ENCODE measurements at regions not wholly inside any gene's neighbourhood (a gene's known extent, or its start where the extent isn't known, plus 50 kb on each side); places are given as distances from the start of the nearest gene placed in this dataset.

DNA sequence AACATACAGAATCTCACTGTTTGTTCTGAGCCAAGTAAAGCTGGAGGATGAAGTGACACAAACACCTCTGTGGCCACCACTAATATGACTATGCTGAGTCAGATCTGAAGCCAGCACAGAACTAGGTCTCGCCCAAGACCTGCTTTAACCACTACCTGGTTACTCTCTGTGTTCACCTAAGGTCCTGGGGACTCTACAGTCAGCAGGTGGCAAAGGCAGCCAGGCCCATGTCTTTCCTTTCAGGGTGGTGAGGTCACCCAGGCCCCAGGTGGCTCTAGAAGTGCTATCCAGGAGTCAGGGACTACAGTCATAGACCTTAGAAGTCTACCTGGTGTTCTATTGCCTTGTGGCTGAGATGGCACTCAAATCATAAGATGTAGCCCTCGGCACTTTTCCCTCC is 287.9 kb upstream of the ARRDC4 start:
- Histone ChIP-seq H3K27ac (ENCODE audit: low read length) (no peak overlapping the region), H3K9ac (ENCODE audit: low read length) (no peak overlapping the region), H3K27me3 (ENCODE audit: low read depth, low read length) (no peaks in the 10 kb centered on the region), H3K36me3 (replicated peaks; ENCODE audit: low read depth, low read length) (no peaks in the 10 kb centered on the region), H3K4me2 (ENCODE audit: low read length) (no peak overlapping the region), H3K79me2 (ENCODE audit: low read length) (no peaks in the 10 kb centered on the region), H3K4me3 (ENCODE audit: low read length) (no peak overlapping the region), H3K9me3 (ENCODE audit: insufficient read depth, low read length) (no peaks in the 10 kb centered on the region), H4K20me1 (ENCODE audit: insufficient read depth, low read length) (no peaks in the 10 kb centered on the region), H3K4me1 (ENCODE audit: low read length) (no peaks in the 10 kb centered on the region), H2AFZ (ENCODE audit: low read depth, low read length) (no peak overlapping the region)
- TF ChIP-seq, protein P1, sequence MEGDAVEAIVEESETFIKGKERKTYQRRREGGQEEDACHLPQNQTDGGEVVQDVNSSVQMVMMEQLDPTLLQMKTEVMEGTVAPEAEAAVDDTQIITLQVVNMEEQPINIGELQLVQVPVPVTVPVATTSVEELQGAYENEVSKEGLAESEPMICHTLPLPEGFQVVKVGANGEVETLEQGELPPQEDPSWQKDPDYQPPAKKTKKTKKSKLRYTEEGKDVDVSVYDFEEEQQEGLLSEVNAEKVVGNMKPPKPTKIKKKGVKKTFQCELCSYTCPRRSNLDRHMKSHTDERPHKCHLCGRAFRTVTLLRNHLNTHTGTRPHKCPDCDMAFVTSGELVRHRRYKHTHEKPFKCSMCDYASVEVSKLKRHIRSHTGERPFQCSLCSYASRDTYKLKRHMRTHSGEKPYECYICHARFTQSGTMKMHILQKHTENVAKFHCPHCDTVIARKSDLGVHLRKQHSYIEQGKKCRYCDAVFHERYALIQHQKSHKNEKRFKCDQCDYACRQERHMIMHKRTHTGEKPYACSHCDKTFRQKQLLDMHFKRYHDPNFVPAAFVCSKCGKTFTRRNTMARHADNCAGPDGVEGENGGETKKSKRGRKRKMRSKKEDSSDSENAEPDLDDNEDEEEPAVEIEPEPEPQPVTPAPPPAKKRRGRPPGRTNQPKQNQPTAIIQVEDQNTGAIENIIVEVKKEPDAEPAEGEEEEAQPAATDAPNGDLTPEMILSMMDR (IDR thresholded peaks at IDR 0.05; ENCODE audit: low read depth, low read length): no peak
- TF ChIP-seq EZH2phosphoT487 (IDR thresholded peaks at IDR 0.05; ENCODE audit: low read depth): no peak

- no peaks in the 10 kb centered on the region for H4K20me1 ChIP-seq (ENCODE audit: insufficient read depth, low read length)
- TF ChIP-seq, protein P1 (IDR thresholded peaks at IDR 0.05; ENCODE audit: low read depth, low read length): no peak
- no peak for TF ChIP-seq EZH2phosphoT487 (IDR thresholded peaks at IDR 0.05; ENCODE audit: low read depth)
- no peaks in the 10 kb centered on the region for H3K36me3 ChIP-seq (replicated peaks; ENCODE audit: low read depth, low read length)
- H3K27me3 ChIP-seq (ENCODE audit: low read depth, low read length): no peaks in the 10 kb centered on the region
- no peak overlapping the region for H3K4me3 ChIP-seq (ENCODE audit: low read length)
- H3K27ac ChIP-seq (ENCODE audit: low read length): no peak overlapping the region
- no peaks in the 10 kb centered on the region for H3K9me3 ChIP-seq (ENCODE audit: insufficient read depth, low read length)
- H3K4me2 ChIP-seq (ENCODE audit: low read length): no peak overlapping the region
- no peaks in the 10 kb centered on the region for H3K4me1 ChIP-seq (ENCODE audit: low read length)
- no peaks in the 10 kb centered on the region for H3K79me2 ChIP-seq (ENCODE audit: low read length)
- no peak overlapping the region for H3K9ac ChIP-seq (ENCODE audit: low read length)
- no peak overlapping the region for H2AFZ ChIP-seq (ENCODE audit: low read depth, low read length)
Measured at GRCh38 chr15:97678656-97679055, 281.8 kb upstream of the ARRDC4 start.

GRCh38 chr15:97679106-97679688 is 281.3 kb upstream of the ARRDC4 start:
- Histone ChIP-seq H3K4me3 (ENCODE audit: low read length) (no peak overlapping the region), H3K4me2 (ENCODE audit: low read length) (no peak overlapping the region), H3K79me2 (ENCODE audit: low read length) (no peaks in the 10 kb centered on the region), H3K27ac (ENCODE audit: low read length) (no peak overlapping the region), H2AFZ (ENCODE audit: low read depth, low read length) (no peak overlapping the region), H3K36me3 (replicated peaks; ENCODE audit: low read depth, low read length) (no peaks in the 10 kb centered on the region), H3K9ac (ENCODE audit: low read length) (no peak overlapping the region), H3K4me1 (ENCODE audit: low read length) (no peaks in the 10 kb centered on the region), H4K20me1 (ENCODE audit: insufficient read depth, low read length) (no peaks in the 10 kb centered on the region), H3K9me3 (ENCODE audit: insufficient read depth, low read length) (no peaks in the 10 kb centered on the region), H3K27me3 (ENCODE audit: low read depth, low read length) (no peaks in the 10 kb centered on the region)
- TF ChIP-seq, protein P1 (IDR thresholded peaks at IDR 0.05; ENCODE audit: low read depth, low read length): no peak
- no peak for TF ChIP-seq EZH2phosphoT487 (IDR thresholded peaks at IDR 0.05; ENCODE audit: low read depth)

DNA sequence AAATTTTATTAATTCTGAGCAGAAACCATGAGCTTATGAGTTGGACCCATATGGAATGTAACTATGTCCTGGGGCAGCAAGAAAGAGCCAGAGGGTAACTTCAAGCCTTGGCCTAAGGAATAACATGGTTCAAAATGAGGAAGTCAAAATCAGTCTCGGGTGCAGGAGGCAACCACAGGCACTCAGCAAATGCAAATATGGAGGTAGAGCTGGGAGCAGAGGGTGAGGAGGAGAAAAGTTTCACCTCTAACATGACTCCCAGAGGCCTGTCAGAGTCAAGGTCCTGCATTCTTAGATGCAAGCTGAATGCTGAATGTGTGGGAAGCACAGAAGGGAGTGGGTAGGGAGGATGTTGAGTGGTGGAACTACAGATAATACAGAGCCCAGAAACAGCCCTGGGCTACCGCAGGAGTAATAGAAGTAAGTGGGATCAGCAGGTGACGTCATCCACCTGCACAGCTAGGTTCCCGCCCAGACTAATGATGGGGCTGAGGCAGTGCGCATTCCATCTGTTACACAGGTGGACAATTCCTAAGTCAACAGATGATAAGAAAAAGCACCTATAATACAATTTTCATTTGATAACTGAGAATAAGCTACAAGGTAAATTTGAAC is 279.8 kb upstream of the ARRDC4 start:
- H3K9ac ChIP-seq (ENCODE audit: low read length): no peak overlapping the region
- no peak overlapping the region for H3K27ac ChIP-seq (ENCODE audit: low read length)
- no peak overlapping the region for H3K4me3 ChIP-seq (ENCODE audit: low read length)
- H3K9me3 ChIP-seq (ENCODE audit: insufficient read depth, low read length): no peaks in the 10 kb centered on the region
- H3K36me3 ChIP-seq (replicated peaks; ENCODE audit: low read depth, low read length): no peaks in the 10 kb centered on the region
- no peaks in the 10 kb centered on the region for H4K20me1 ChIP-seq (ENCODE audit: insufficient read depth, low read length)
- no peaks in the 10 kb centered on the region for H3K79me2 ChIP-seq (ENCODE audit: low read length)
- H3K4me2 ChIP-seq (ENCODE audit: low read length): no peak overlapping the region
- H3K4me1 ChIP-seq (ENCODE audit: low read length): no peaks in the 10 kb centered on the region
- H2AFZ ChIP-seq (ENCODE audit: low read depth, low read length): no peak overlapping the region
- no peak for TF ChIP-seq EZH2phosphoT487 (IDR thresholded peaks at IDR 0.05; ENCODE audit: low read depth)
- TF ChIP-seq, protein P1 (IDR thresholded peaks at IDR 0.05; ENCODE audit: low read depth, low read length): no peak
- H3K27me3 ChIP-seq (ENCODE audit: low read depth, low read length): no peaks in the 10 kb centered on the region

Measured in OCI-LY3 (cell line).